22Rv1 (cell line): ENCODE measurements at regions not wholly inside any gene's neighbourhood (a gene's known extent, or its start where the extent isn't known, plus 50 kb on each side); places are given as distances from the start of the nearest gene placed in this dataset.
A peak's percentile ranks its signal among the peaks of the same experiment; 100 is the strongest.

ENCODE experiments used
- H3K27ac ChIP-seq: fragments of 450-650 bp; 2 replicates; pipeline ENCODE4 v1.5.1; 2017
- ZFX ChIP-seq: fragments of 450-650 bp; IDR thresholded peaks from 2 replicates; pipeline ENCODE4 v1.6.1; 2017; ENCODE audit warnings: antibody characterized with exemption, borderline replicate concordance
- TF ChIP-seq, protein P1 (sequence below): fragments of 450-650 bp; IDR thresholded peaks from 2 replicates; pipeline ENCODE4 v1.5.1; 2017; ENCODE audit warnings: mild to moderate bottlenecking

DNA sequence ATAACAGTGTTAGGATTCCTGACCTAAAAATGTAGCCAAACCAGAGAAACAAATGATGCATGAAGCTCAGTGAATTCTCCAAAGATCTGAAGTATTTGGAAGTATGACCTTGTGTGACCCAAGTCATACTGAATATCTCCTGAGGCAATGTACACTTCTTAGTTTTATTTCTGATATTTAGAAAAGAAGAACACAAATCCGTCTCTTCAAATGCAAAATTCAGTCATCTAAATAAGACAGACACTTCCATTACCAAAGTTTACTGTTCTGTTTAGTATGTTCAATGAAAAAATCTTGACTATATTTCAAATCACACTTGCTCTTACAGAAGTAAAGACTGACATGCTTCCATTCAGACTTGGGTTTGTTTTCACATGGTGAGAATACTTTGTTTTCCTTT lies 495.7 kb downstream of the RIT2 start:
- H3K27ac ChIP-seq: no peak overlapping the region
- TF ChIP-seq, protein P1, sequence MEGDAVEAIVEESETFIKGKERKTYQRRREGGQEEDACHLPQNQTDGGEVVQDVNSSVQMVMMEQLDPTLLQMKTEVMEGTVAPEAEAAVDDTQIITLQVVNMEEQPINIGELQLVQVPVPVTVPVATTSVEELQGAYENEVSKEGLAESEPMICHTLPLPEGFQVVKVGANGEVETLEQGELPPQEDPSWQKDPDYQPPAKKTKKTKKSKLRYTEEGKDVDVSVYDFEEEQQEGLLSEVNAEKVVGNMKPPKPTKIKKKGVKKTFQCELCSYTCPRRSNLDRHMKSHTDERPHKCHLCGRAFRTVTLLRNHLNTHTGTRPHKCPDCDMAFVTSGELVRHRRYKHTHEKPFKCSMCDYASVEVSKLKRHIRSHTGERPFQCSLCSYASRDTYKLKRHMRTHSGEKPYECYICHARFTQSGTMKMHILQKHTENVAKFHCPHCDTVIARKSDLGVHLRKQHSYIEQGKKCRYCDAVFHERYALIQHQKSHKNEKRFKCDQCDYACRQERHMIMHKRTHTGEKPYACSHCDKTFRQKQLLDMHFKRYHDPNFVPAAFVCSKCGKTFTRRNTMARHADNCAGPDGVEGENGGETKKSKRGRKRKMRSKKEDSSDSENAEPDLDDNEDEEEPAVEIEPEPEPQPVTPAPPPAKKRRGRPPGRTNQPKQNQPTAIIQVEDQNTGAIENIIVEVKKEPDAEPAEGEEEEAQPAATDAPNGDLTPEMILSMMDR: no peak
- no peak for TF ChIP-seq ZFX

DNA sequence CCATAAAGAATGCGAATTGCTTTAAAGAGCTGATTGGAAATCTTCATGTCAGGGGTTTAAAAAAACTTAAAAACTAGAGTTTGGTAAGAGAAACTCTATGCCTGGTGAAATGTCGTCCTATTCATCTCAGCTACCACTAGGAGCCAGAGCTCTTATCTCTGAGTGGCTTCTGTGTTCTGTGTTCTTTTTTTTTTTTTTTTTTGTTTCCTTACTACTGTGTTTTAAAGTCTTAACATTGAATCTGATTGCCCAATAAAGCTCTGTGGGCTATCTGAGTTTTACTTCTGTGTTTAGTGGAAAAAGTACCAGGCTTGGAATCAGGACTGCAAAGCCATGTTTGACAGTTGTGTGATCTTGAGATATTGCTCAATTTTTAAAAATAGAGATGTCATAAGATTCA lies 494.8 kb downstream of the RIT2 start:
- TF ChIP-seq, protein P1: no peak
- TF ChIP-seq ZFX: no peak
- H3K27ac ChIP-seq: no peak overlapping the region

DNA sequence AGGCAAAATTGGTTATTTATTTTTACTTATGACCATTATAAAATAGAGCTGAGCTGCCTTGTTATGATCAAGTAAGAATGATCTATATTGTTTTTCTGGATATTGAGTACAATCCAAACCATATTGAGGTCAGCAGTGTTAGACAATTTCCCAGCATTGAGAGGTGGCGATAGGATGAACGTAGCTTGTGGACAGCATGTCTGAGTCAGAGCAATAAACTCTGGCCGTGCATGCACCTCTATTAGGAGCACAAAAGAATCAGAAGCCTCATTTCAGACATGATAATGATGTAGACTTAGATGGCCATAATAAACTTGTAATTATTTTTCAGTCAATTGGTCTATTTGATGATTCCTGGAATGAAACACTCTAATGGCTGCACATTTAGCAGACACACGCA lies 491.6 kb downstream of the RIT2 start:
- TF ChIP-seq, protein P1: no peak
- no peak for TF ChIP-seq ZFX
- H3K27ac ChIP-seq: no peak overlapping the region

DNA sequence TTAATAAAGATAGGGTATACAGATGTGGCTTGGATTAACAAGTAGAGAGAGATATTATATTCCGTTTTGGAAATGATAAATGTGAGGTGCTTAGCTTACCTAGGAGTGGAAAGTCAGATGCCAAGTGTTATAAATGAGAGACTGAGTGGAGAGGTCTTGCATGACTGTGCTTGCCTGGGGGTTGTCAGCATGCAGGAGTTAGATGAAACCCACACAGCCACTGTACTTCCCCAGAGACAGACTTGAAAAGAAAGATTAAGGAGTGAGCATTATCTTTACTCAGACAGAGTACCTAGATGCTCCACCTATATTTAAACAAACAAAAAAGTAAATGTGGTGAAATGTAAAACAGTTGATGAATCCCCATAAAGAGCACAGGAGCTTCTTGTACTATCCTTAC lies 482.7 kb downstream of the RIT2 start:
- TF ChIP-seq ZFX: no peak
- TF ChIP-seq, protein P1: no peak
- no peak overlapping the region for H3K27ac ChIP-seq

DNA sequence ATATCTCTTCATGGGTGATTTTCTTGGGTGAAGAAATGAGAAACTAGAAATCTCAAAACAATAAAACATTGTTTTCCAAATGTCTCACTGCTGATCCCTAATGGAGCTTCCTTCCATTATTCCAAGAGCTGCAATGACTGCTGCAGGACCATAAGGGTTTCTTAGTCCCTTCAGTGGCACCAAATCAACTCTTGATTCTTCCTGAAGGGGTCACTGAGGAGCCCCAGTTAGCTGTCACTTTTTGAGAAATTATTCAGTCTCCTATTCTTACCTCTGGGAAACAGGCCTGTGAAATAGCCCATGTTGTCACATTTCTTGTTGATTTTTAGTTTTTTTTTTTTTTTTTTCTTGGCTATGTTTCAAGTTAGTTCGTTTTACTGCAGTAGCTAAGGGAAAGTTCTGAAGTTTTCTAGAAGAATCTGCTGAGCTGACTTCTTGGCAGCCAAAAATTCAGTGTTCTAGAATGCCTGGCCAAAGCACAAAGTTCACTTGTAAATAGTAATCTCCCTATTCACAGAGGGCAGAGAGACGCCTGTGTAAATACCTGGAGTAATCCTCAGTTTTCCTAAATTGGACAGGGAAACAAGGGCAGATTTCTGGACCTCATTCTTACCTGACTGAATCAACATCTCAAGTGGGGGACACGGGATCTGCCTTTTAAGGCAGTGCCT lies 480.0 kb downstream of the RIT2 start:
- peak overlapping the region; percentile 61 for H3K27ac ChIP-seq
- TF ChIP-seq, protein P1: peak; percentile 30
- no peak for TF ChIP-seq ZFX

DNA sequence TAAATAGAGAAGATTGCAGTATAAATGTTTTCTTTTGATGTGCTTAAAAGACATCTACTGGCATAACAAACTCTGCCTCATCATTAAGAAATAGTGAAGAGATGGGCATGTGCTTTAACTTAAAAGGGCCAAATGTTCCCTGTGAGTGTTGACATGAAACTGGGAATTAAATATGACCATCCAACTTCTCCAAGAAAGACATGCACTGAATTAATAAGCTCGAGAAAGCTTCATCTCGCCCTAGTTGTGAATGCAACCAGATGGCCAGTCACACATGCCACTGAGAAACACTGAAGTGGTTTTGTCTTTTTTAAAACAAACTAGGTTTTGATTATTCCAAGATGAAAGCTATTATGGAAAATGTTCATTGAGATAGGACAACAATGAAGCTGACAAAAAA lies 479.2 kb downstream of the RIT2 start:
- TF ChIP-seq, protein P1: no peak
- no peak for TF ChIP-seq ZFX

DNA sequence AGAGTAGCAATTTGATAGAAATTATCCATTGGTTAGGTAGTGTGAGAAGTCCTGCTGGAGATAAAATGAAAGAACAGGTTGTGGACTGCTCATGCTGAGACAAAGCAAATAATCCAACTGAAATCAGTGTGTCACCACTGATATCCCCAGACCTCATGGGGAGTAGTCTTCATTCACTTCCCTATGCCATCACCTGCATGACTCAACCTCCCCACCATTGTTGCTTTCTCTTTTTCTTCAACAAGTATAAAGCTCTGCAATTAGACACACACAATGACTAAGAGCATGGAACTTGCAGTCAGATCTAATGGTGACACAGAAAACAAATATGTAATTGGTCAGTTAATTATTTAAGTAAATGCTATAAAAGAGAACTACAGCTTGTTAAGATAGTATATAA lies 475.3 kb downstream of the RIT2 start:
- H3K27ac ChIP-seq: no peak overlapping the region
- TF ChIP-seq, protein P1: no peak
- TF ChIP-seq ZFX: no peak

More for the DNA sequence above, 479.2 kb downstream of the RIT2 start:
- H3K27ac ChIP-seq: peak overlapping the region; percentile 61
